Tibial nerve (tissue), 4 donors: ENCODE measurements at regions not wholly inside any gene's neighbourhood (a gene's known extent, or its start where the extent isn't known, plus 50 kb on each side); places are given as distances from the start of the nearest gene placed in this dataset.
"Not testable (repeated sequence)": the region's sequence is repeated elsewhere in the genome, so short reads cannot be mapped to it uniquely, and the experiment has no call there.

Experiments
- CTCF ChIP-seq, 5 experiments: fragments of 200-600 bp in 3 of 5; fragments of 450-650 bp in 2 of 5; sonication (generic) in 3 of 5; IDR thresholded peaks; one replicate each; pipeline ENCODE4 v1.5.1; 2016 to 2019; ENCODE audit warnings: antibody characterized with exemption in 5 of 5, mild to moderate bottlenecking in 3 of 5, moderate library complexity in 2 of 5
- EP300 ChIP-seq, 2 donors: sonication (generic); formaldehyde crosslinking; IDR thresholded peaks; one replicate each; pipeline ENCODE4 v1.6.1; 2017; ENCODE audit warnings: antibody characterized with exemption in 2 of 2, mild to moderate bottlenecking in 1 of 2

- not testable (repeated sequence) for TF ChIP-seq CTCF, EP300 (IDR thresholded peaks at IDR 0.05)
Observed at GRCh38 chr13:78490225-78490624, 113.1 kb downstream of the POU4F1 start.
